H1 (cell line): ENCODE measurements at regions not wholly inside any gene's neighbourhood (a gene's known extent, or its start where the extent isn't known, plus 50 kb on each side); places are given as distances from the start of the nearest gene placed in this dataset.

Source experiments
- CTCF ChIA-PET: fragments of 300-600 bp; sonication (Branson Sonifier 250); formaldehyde crosslinking; loops from one replicate; lab custom pipeline; 2021; ENCODE audit not compliant: partially characterized antibody; lab: Charles Lee
- POLR2A ChIA-PET: fragments of 300-600 bp; sonication (Branson Sonifier 250); formaldehyde crosslinking; loops from one replicate; lab custom pipeline; 2021; ENCODE audit warnings: inconsistent platforms; ENCODE audit not compliant: partially characterized antibody; lab: Charles Lee
- DNase-seq, 2 experiments: peaks; one replicate each; pipeline versions ENCODE4 v3.0.0 to v3.0.0-alpha.2; 2010 to 2022; ENCODE audit warnings: low spot score in 2 of 2, low read depth in 1 of 2, mixed read lengths in 1 of 2
- FAIRE-seq: peaks from 2 replicates; lab custom pipeline; 2011; peaks lifted over from hg19 to GRCh38; lab: Jason Lieb, UNC
- H2AFZ ChIP-seq: 2 replicates; pipeline ENCODE4 v1.8.1; 2012; ENCODE audit warnings: low read length, inconsistent platforms
- H2AK5ac ChIP-seq: 2 replicates; pipeline ENCODE4 v1.6.1; 2013; ENCODE audit warnings: low read depth, low read length
- H2BK120ac ChIP-seq: replicated peaks from 2 replicates; pipeline ENCODE3; 2013; ENCODE audit warnings: low read depth, low read length, inconsistent platforms
- H2BK12ac ChIP-seq: 2 replicates; pipeline ENCODE4 v1.6.1; 2013; ENCODE audit warnings: low read depth, low read length
- H2BK15ac ChIP-seq: 2 replicates; pipeline ENCODE4 v1.6.1; 2013; ENCODE audit warnings: low read length
- H2BK20ac ChIP-seq: 2 replicates; pipeline ENCODE4 v1.6.1; 2013; ENCODE audit warnings: low read length
- H2BK5ac ChIP-seq: 2 replicates; pipeline ENCODE4 v1.6.1; 2013; ENCODE audit warnings: low read depth, low read length
- H3K14ac ChIP-seq: 2 replicates; pipeline ENCODE4 v1.6.1; 2013; ENCODE audit warnings: inconsistent platforms; ENCODE audit not compliant: insufficient read length
- H3K18ac ChIP-seq: 2 replicates; pipeline ENCODE4 v1.6.1; 2013; ENCODE audit warnings: low read length; ENCODE audit errors: extremely low read depth
- H3K23ac ChIP-seq: 2 replicates; pipeline ENCODE4 v1.6.1; 2013; ENCODE audit warnings: inconsistent platforms; ENCODE audit not compliant: insufficient read length
- H3K23me2 ChIP-seq: 2 replicates; pipeline ENCODE4 v1.6.1; 2013; ENCODE audit warnings: low read depth, low read length
- H3K27ac ChIP-seq: 2 replicates; pipeline ENCODE4 v1.6.1; 2011; ENCODE audit warnings: low read depth, low read length, inconsistent platforms
- H3K27me3 ChIP-seq, 4 experiments: replicated peaks in 1 of 4; 1 replicate in 1 of 4; 2 replicates in 3 of 4; pipeline versions ENCODE4 v1.6.1 to v1.8.1; 2011 to 2013; ENCODE audit warnings: low read length in 3 of 4, mild to moderate bottlenecking in 3 of 4, inconsistent platforms in 2 of 4, mixed read lengths in 2 of 4, moderate library complexity in 1 of 4; ENCODE audit not compliant: control insufficient read depth in 3 of 4, insufficient read depth in 3 of 4; ENCODE audit errors: extremely low read depth in 1 of 4
- H3K36me3 ChIP-seq, 4 experiments: 2 replicates each; pipeline versions ENCODE4 v1.6.1 to v1.8.1; 2011 to 2013; ENCODE audit warnings: mild to moderate bottlenecking in 4 of 4, low read length in 3 of 4, moderate library complexity in 2 of 4, control low read depth in 1 of 4, inconsistent platforms in 1 of 4; ENCODE audit not compliant: insufficient read depth in 4 of 4, control insufficient read depth in 2 of 4
- H3K4ac ChIP-seq: replicated peaks from 2 replicates; pipeline ENCODE3; 2013; ENCODE audit warnings: low read length, low read depth, mixed read lengths, inconsistent platforms; ENCODE audit not compliant: insufficient read length
- H3K4me1 ChIP-seq, 4 experiments: replicated peaks in 1 of 4; 1 replicate in 1 of 4; 2 replicates in 3 of 4; pipeline versions ENCODE4 v1.6.1 to v1.8.1; 2011 to 2013; ENCODE audit warnings: low read length in 3 of 4, inconsistent platforms in 2 of 4, mixed read lengths in 1 of 4; ENCODE audit not compliant: insufficient read depth in 4 of 4, control insufficient read depth in 3 of 4
- H3K4me2 ChIP-seq, 2 experiments: 2 replicates each; pipeline versions ENCODE4 v1.6.1 to v1.8.1; 2011 to 2013; ENCODE audit warnings: low read depth in 2 of 2, low read length in 2 of 2, control low read depth in 1 of 2, inconsistent platforms in 1 of 2, mild to moderate bottlenecking in 1 of 2; ENCODE audit not compliant: insufficient read depth in 1 of 2
- H3K4me3 ChIP-seq, 4 experiments: fragments of 200-600, 300-600 bp in 1 of 4; sonication (generic), shearing (Covaris generic), sonication (Bioruptor Twin) in 1 of 4; 2 replicates each; pipeline versions ENCODE4 v1.5.1 to v1.8.1; 2011 to 2016; ENCODE audit warnings: low read length in 4 of 4, low read depth in 3 of 4, control low read depth in 2 of 4, inconsistent platforms in 2 of 4, mild to moderate bottlenecking in 2 of 4, mixed read lengths in 1 of 4, moderate library complexity in 1 of 4; ENCODE audit not compliant: insufficient read depth in 2 of 4; ENCODE audit errors: extremely low read depth in 1 of 4
- H3K56ac ChIP-seq: replicated peaks from 2 replicates; pipeline ENCODE3; 2013; ENCODE audit warnings: low read depth, mild to moderate bottlenecking, mixed read lengths, low read length, inconsistent platforms; ENCODE audit not compliant: insufficient read length
- H3K79me1 ChIP-seq: 2 replicates; pipeline ENCODE4 v1.6.1; 2013; ENCODE audit warnings: low read depth, low read length, control low read depth
- H3K79me2 ChIP-seq, 2 experiments: 2 replicates each; pipeline versions ENCODE4 v1.6.1 to v1.8.1; 2012 to 2013; ENCODE audit warnings: low read length in 2 of 2, mild to moderate bottlenecking in 2 of 2, inconsistent platforms in 1 of 2; ENCODE audit not compliant: insufficient read depth in 2 of 2, control insufficient read depth in 1 of 2
- H3K9ac ChIP-seq, 4 experiments: replicated peaks in 1 of 4; 1 replicate in 1 of 4; 2 replicates in 3 of 4; pipeline versions ENCODE4 v1.6.1 to v1.8.1; 2011 to 2013; ENCODE audit warnings: low read depth in 3 of 4, low read length in 3 of 4, control low read depth in 2 of 4, mild to moderate bottlenecking in 2 of 4, moderate library complexity in 2 of 4, inconsistent platforms in 1 of 4; ENCODE audit errors: extremely low read depth in 1 of 4
- H3K9me3 ChIP-seq, 2 experiments: 2 replicates each; pipeline versions ENCODE4 v1.6.1 to v1.8.1; 2012 to 2013; ENCODE audit warnings: mild to moderate bottlenecking in 2 of 2, moderate library complexity in 2 of 2, control low read depth in 1 of 2, inconsistent platforms in 1 of 2, low read depth in 1 of 2, low read length in 1 of 2, mixed read lengths in 1 of 2; ENCODE audit not compliant: insufficient read depth in 2 of 2
- H4K20me1 ChIP-seq, 2 experiments: replicated peaks in 1 of 2; 2 replicates each; pipeline versions ENCODE3 to v1.8.1; 2011 to 2013; ENCODE audit warnings: inconsistent platforms in 2 of 2, low read length in 2 of 2, mild to moderate bottlenecking in 1 of 2; ENCODE audit not compliant: insufficient read depth in 2 of 2, control insufficient read depth in 1 of 2
- H4K5ac ChIP-seq: 2 replicates; pipeline ENCODE4 v1.6.1; 2013; ENCODE audit warnings: low read length, low read depth, mixed read lengths, inconsistent platforms; ENCODE audit not compliant: insufficient read length
- H4K8ac ChIP-seq: 2 replicates; pipeline ENCODE4 v1.8.0; 2013; ENCODE audit warnings: mild to moderate bottlenecking, moderate library complexity, low read length, inconsistent platforms; ENCODE audit not compliant: insufficient read depth; ENCODE audit errors: extremely low read depth
- H4K91ac ChIP-seq: replicated peaks from 2 replicates; pipeline ENCODE3; 2013; ENCODE audit warnings: low read length, mixed read lengths, inconsistent platforms; ENCODE audit not compliant: insufficient read length
- CEBPB ChIP-seq: IDR thresholded peaks from 2 replicates; pipeline ENCODE4 v1.6.1; 2012; ENCODE audit warnings: low read depth, low read length
- CHD2 ChIP-seq: IDR thresholded peaks from 2 replicates; pipeline ENCODE4 v1.6.1; 2012; ENCODE audit warnings: low read length, improper control_type of control experiment
- EGR1 ChIP-seq: IDR thresholded peaks from 2 replicates; pipeline ENCODE4 v1.6.1; 2011; ENCODE audit warnings: low read depth, low read length, borderline replicate concordance
- FOSL1 ChIP-seq: IDR thresholded peaks from 2 replicates; pipeline ENCODE4 v1.6.1; 2011; ENCODE audit warnings: mild to moderate bottlenecking, low read depth, low read length, moderate library complexity; ENCODE audit not compliant: insufficient read depth
- GTF2F1 ChIP-seq: IDR thresholded peaks from 2 replicates; pipeline ENCODE4 v1.6.1; 2012; ENCODE audit warnings: low read depth, low read length, improper control_type of control experiment, borderline replicate concordance
- POU5F1 ChIP-seq: IDR thresholded peaks from 2 replicates; pipeline ENCODE4 v1.6.1; 2011; ENCODE audit warnings: low read depth, mild to moderate bottlenecking, low read length, moderate library complexity
- SUZ12 ChIP-seq: fragments of 200-600 bp; sonication (generic); IDR thresholded peaks from 2 replicates; pipeline ENCODE4 v1.6.1; 2012; ENCODE audit warnings: mild to moderate bottlenecking, inconsistent platforms, low read length, moderate library complexity, mixed read lengths
- TAF7 ChIP-seq: optimal IDR thresholded peaks from 2 replicates; pipeline ENCODE3; 2011; ENCODE audit warnings: low read depth, mild to moderate bottlenecking, inconsistent platforms, low read length, moderate library complexity, borderline replicate concordance
- WGBS, 2 experiments: shearing (Covaris generic) in 1 of 2; methylation state at CpG; one replicate each; pipeline versions ENCODE4 v1.1.6 to v1.1.7; 2013 to 2015; ENCODE audit warnings: low lambda C conversion rate in 2 of 2, mixed read lengths in 2 of 2, inconsistent platforms in 1 of 2, low coverage in 1 of 2, missing lambda C conversion rate in 1 of 2; ENCODE audit not compliant: insufficient replicate concordance in 2 of 2, insufficient coverage in 1 of 2, insufficient read length in 1 of 2; ENCODE audit errors: extremely low coverage in 1 of 2, missing lambda C conversion rate in 1 of 2; 5-methylcytosine and 5-hydroxymethylcytosine counted together

DNA sequence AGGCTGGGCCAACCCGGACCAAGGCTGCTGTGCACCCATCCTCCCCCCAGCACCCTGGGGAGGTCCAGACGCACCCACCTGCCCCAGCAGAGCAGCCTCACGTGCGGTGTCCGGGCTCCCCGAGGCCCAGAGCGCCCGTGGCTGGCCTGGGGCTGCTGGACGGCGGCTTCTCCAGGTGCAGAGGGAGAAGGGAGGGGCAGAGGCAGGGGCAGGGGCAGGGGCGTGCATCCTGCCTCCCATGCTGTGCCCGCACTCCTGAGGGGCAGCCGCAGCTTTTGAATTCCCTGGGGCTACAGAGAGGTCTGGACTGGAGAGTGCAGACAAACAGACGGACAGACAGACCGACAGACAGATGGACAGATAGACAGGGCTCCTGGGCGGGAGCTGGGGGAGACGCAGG lies 83.6 kb upstream of the PRR5 start:
- Histone ChIP-seq H3K23ac (no peak overlapping the region), H3K56ac (no peak overlapping the region), H3K36me3 (no peaks in the 10 kb centered on the region), H3K4me2 (no peak overlapping the region; a peak in 1 of 4 replicates), H3K79me1 (peaks cover 6% of the 10 kb centered on the region), H2BK12ac (no peak overlapping the region), H3K4ac (no peak overlapping the region), H4K5ac (no peak overlapping the region), H2AK5ac (no peak overlapping the region), H2BK5ac (no peak overlapping the region), H3K27me3 (peaks cover 0 to 7% (median 2%) of the 10 kb centered on the region in 4 experiments; a peak in 4 of 7 replicates), H3K27ac (no peak overlapping the region), H2AFZ (no peak overlapping the region), H2BK120ac (no peak overlapping the region), H3K18ac (no peak overlapping the region), H3K79me2 (no peaks in the 10 kb centered on the region), H3K14ac (no peak overlapping the region), H3K4me1 (peaks cover 0 to 6% (median 4%) of the 10 kb centered on the region in 4 experiments; a peak in 5 of 7 replicates), H3K4me3 (no peak overlapping the region), H4K91ac (no peak overlapping the region), H4K8ac (no peak overlapping the region), H3K9ac (no peak overlapping the region), H3K9me3 (peaks cover 0 to 3% of the 10 kb centered on the region in 2 experiments; a peak in 3 of 4 replicates), H3K23me2 (peaks cover 24% of the 10 kb centered on the region), H4K20me1 (peaks cover 0 to 19% of the 10 kb centered on the region in 2 experiments), H2BK20ac (no peak overlapping the region), H2BK15ac (no peak overlapping the region)
- 92% methylated on average over 8 of the region's 17 CpGs; no CpG with 5 or more reads in 1 of the 2 experiments for WGBS, 2 experiments
- POLR2A ChIA-PET, result no interaction called here
- CTCF ChIA-PET, result no interaction called here
- no peak for FAIRE-seq
- no peak for DNase-seq
- no peak for TF ChIP-seq CEBPB
- TF ChIP-seq TAF7, result no peak
- no peak for TF ChIP-seq GTF2F1
- TF ChIP-seq CHD2, result no peak
- TF ChIP-seq FOSL1, result no peak
- no peak for TF ChIP-seq EGR1
- TF ChIP-seq POU5F1, result no peak
- no peak for TF ChIP-seq SUZ12
